ENCODE measurements at regions not wholly inside any gene's neighbourhood (a gene's known extent, or its start where the extent isn't known, plus 50 kb on each side); places are given as distances from the start of the nearest gene placed in this dataset.

GRCh38 chr4:123283371-123283895 lies 113.2 kb upstream of the SPRY1 start:
- intact Hi-C loops (cut with DNase I; ENCODE audit: low total_unique reads), result no loop called here
- 81 to 95% (median 91%) methylated on average over 3 of the region's 3 CpGs for WGBS, 5 donors

GRCh38 chr4:123284168-123284567 lies 112.4 kb upstream of the SPRY1 start:
- Histone ChIP-seq H3K27me3 (replicated peaks in 1 of 7) (no peaks in the 10 kb centered on the region), H3K36me3 (peaks cover 0 to 3% (median 0%) of the 10 kb centered on the region in 6 donors), H3K4me3 (no peak overlapping the region), H3K4me1 (peaks cover 0 to 11% (median 0%) of the 10 kb centered on the region in 6 donors), H3K9me3 (peaks cover 0 to 8% (median 4%) of the 10 kb centered on the region in 8 donors), H3K27ac (no peak overlapping the region)
- intact Hi-C loops (cut with DNase I; ENCODE audit: low total_unique reads), result no loop called here
- DNase-seq, result no peak
- no peak for TF ChIP-seq POLR2A (IDR thresholded peaks at IDR 0.05)
- TF ChIP-seq POLR2AphosphoS5 (IDR thresholded peaks at IDR 0.05), result no peak
- no peak for TF ChIP-seq CTCF (IDR thresholded peaks at IDR 0.05 in 8 of 11, conservative IDR thresholded peaks at IDR 0.05 in 3 of 11)
- 3 to 6% (median 4%) methylated on average over 2 of the region's 2 CpGs for WGBS, 5 donors

More at GRCh38 chr4:123283371-123283895, 113.2 kb upstream of the SPRY1 start:
- Histone ChIP-seq H3K4me3 (no peak overlapping the region), H3K36me3 (no peaks in the 10 kb centered on the region), H3K9me3 (peaks cover 0 to 2% (median 0%) of the 10 kb centered on the region in 8 donors), H3K27ac (no peak overlapping the region), H3K4me1 (peaks cover 0 to 11% (median 0%) of the 10 kb centered on the region in 6 donors), H3K27me3 (replicated peaks in 1 of 7) (no peaks in the 10 kb centered on the region)
- TF ChIP-seq CTCF (IDR thresholded peaks at IDR 0.05 in 8 of 11, conservative IDR thresholded peaks at IDR 0.05 in 3 of 11), result no peak
- no peak for DNase-seq

GRCh38 chr4:123286903-123287466 lies 109.6 kb upstream of the SPRY1 start:
- DNase-seq, result no peak
- TF ChIP-seq POLR2A (IDR thresholded peaks at IDR 0.05), result no peak
- TF ChIP-seq POLR2AphosphoS5 (IDR thresholded peaks at IDR 0.05), result no peak
- TF ChIP-seq CTCF (IDR thresholded peaks at IDR 0.05 in 8 of 11, conservative IDR thresholded peaks at IDR 0.05 in 3 of 11), result no peak
- Histone ChIP-seq H3K27me3 (replicated peaks in 1 of 7) (no peaks in the 10 kb centered on the region), H3K9me3 (peaks cover 7 to 36% (median 32%) of the 10 kb centered on the region in 8 donors), H3K36me3 (peaks cover 0 to 14% (median 0%) of the 10 kb centered on the region in 6 donors), H3K4me3 (no peak overlapping the region), H3K4me1 (peaks cover 0 to 11% (median 0%) of the 10 kb centered on the region in 6 donors), H3K27ac (no peak overlapping the region)
- 82 to 94% (median 91%) methylated on average over 2 of the region's 2 CpGs for WGBS, 5 donors
- intact Hi-C loops (cut with DNase I; ENCODE audit: low total_unique reads), result no loop called here

GRCh38 chr4:123288309-123289025 lies 108.1 kb upstream of the SPRY1 start:
- WGBS, 5 donors, result 76 to 86% (median 83%) methylated on average over 3 of the region's 3 CpGs
- no peak overlapping the region for H3K27ac ChIP-seq
- TF ChIP-seq POLR2AphosphoS5 (IDR thresholded peaks at IDR 0.05) (no peak), CTCF (IDR thresholded peaks at IDR 0.05 in 8 of 11, conservative IDR thresholded peaks at IDR 0.05 in 3 of 11) (no peak), POLR2A (IDR thresholded peaks at IDR 0.05) (no peak)
- peaks cover 0 to 11% (median 0%) of the 10 kb centered on the region in 6 donors for H3K4me1 ChIP-seq
- peaks cover 7 to 51% (median 42%) of the 10 kb centered on the region in 8 donors for H3K9me3 ChIP-seq
- intact Hi-C loops (cut with DNase I; ENCODE audit: low total_unique reads), result no loop called here
- no peak overlapping the region for H3K4me3 ChIP-seq
- no peaks in the 10 kb centered on the region for H3K27me3 ChIP-seq (replicated peaks in 1 of 7)
- no peak for DNase-seq
- peaks cover 0 to 25% (median 0%) of the 10 kb centered on the region in 6 donors for H3K36me3 ChIP-seq

All from spleen (tissue), 11 donors.